Tibial artery (tissue), 4 donors: ENCODE measurements at regions not wholly inside any gene's neighbourhood (a gene's known extent, or its start where the extent isn't known, plus 50 kb on each side); places are given as distances from the start of the nearest gene placed in this dataset.

Experiments
- DNase-seq, 2 donors: peaks; one replicate each; pipeline ENCODE4 v3.0.0-alpha.2; 2019
- H3K27ac ChIP-seq, 2 donors: fragments of 200-600 bp; sonication (generic) in 1 of 2; 1 replicate in 1 of 2; 2 replicates in 1 of 2; pipeline ENCODE4 v1.5.1; 2018 to 2019; ENCODE audit warnings: mild to moderate bottlenecking in 1 of 2
- H3K27me3 ChIP-seq, 2 donors: fragments of 200-600 bp; sonication (generic) in 1 of 2; one replicate each; pipeline versions ENCODE4 v1.5.1 to v1.6.0; 2016 to 2019
- H3K36me3 ChIP-seq, 3 donors: fragments of 200-600 bp; sonication (generic) in 2 of 3; one replicate each; pipeline ENCODE4 v1.5.1; 2016 to 2019; ENCODE audit warnings: mild to moderate bottlenecking in 2 of 3
- H3K4me1 ChIP-seq, 4 donors: fragments of 200-600 bp; sonication (generic) in 2 of 4; 1 replicate in 3 of 4; 2 replicates in 1 of 4; pipeline ENCODE4 v1.5.1; 2016 to 2019
- H3K4me3 ChIP-seq, 2 donors: fragments of 200-600 bp; sonication (generic) in 1 of 2; 1 replicate in 1 of 2; 2 replicates in 1 of 2; pipeline ENCODE4 v1.5.1; 2018 to 2019; ENCODE audit warnings: mild to moderate bottlenecking in 2 of 2
- H3K9me3 ChIP-seq, 3 donors: fragments of 200-600 bp; sonication (generic) in 1 of 3; one replicate each; pipeline ENCODE4 v1.5.1; 2016 to 2019
- CTCF ChIP-seq, 2 experiments: fragments of 200-600 bp in 1 of 2; fragments of 450-650 bp in 1 of 2; IDR thresholded peaks; one replicate each; pipeline ENCODE4 v1.5.1; 2017 to 2019; ENCODE audit warnings: antibody characterized with exemption in 2 of 2, mild to moderate bottlenecking in 1 of 2, moderate library complexity in 1 of 2
- intact Hi-C: fragments of 100-400 bp; cut with DNase I; formaldehyde crosslinking; loops from one replicate; pipeline ENCODE4 v1.15.0; 2023; ENCODE audit warnings: low total_unique reads

GRCh38 chr2:43081131-43081765, 145.2 kb downstream of the ZFP36L2 start:
- no peak for TF ChIP-seq CTCF (IDR thresholded peaks at IDR 0.05)
- Histone ChIP-seq H3K9me3 (no peaks in the 10 kb centered on the region), H3K4me3 (no peak overlapping the region), H3K27ac (peak overlapping the region in 1 of 2 donors; percentile 85), H3K36me3 (no peaks in the 10 kb centered on the region), H3K4me1 (peaks cover 4 to 67% (median 47%) of the 10 kb centered on the region in 4 donors), H3K27me3 (no peaks in the 10 kb centered on the region)
- peak in 1 of 2 donors; percentile 58 for DNase-seq
- intact Hi-C loops, result no loop called here

DNA sequence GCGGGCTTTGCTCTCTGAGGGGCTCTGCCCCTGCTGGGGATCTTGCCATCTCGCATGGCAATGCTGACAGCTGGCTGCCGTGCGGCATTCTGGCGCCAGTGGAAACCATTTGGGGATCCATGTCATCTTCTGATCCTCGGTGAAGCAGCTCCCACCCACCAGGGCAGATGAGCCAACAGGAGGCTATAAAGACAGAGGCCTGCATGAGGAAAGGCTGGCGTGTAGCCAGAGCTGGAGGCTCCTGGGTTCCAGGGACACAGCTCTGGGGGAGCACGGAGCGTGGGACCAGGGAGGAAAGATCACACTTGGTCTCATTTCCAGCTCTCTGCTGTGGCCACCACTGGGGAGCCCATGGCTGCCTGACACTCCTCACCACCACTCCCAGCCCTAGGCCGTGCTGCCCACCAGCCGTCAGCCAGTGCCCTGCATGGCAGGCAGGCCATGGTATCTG, 145.8 kb downstream of the ZFP36L2 start:
- H3K36me3 ChIP-seq, result no peaks in the 10 kb centered on the region
- H3K27me3 ChIP-seq, result no peaks in the 10 kb centered on the region
- no peak overlapping the region for H3K4me3 ChIP-seq
- TF ChIP-seq CTCF (IDR thresholded peaks at IDR 0.05), result no peak
- intact Hi-C loops, result no loop called here
- peak in 1 of 2 donors; percentile 61 for DNase-seq
- no peaks in the 10 kb centered on the region for H3K9me3 ChIP-seq
- peaks cover 4 to 67% (median 47%) of the 10 kb centered on the region in 4 donors for H3K4me1 ChIP-seq
- no peak overlapping the region for H3K27ac ChIP-seq

DNA sequence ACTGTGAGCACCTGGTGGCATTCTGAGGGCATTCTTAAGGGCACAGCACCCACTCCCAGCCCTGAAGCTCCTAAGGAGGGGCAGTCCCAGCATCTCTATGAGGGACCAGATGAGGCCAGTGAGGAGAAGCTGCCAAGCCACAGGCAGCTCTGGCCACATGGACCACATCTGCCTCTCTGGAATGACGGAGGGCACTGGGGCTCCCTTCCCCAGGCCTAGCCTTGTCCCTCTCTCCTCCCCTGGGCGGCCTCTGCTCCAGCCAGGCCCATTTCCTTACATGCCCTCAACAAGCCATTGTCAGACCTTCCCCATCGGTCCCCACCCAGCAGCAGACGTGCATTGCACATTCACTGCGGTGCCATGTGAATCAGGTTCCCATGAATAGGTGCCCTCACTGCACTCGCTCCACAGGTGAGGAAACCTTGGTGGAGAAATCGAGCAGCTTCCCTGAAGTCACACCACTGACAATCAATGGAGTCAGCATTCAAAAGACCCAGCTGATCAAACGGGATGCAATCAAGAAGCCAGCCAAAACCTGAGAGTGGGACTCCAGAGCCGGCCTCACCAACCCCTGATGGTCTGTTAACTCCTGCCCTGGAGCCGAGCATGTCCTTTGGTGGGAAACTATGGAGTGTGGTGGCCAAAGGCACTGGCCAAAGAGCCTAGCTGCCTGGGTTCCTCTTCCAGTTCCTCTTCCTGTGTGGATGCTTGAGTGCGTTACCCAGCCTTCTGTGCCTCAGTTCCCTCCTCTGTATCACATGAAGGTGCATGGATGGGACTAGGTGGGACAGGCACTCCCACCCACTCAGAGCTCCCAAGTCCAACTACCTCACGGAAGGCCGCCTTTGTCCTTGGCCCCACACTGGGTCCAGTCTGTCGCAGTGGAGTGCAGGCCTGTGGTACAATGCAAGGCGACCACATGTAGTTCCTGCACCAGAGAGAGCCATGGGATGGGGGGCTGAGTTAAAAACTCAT, 147.3 kb downstream of the ZFP36L2 start:
- DNase-seq, result peak in 1 of 2 donors; percentile 60
- intact Hi-C loops, result loop anchor here (10.0 kb wide), 2 partner anchors 76 to 146 kb away; partner anchors contain the start of gene ZFP36L2
- Histone ChIP-seq H3K27me3 (no peaks in the 10 kb centered on the region), H3K4me3 (no peak overlapping the region), H3K9me3 (no peaks in the 10 kb centered on the region), H3K27ac (peak overlapping the region in 1 of 2 donors; percentile 84), H3K4me1 (peaks cover 4 to 67% (median 47%) of the 10 kb centered on the region in 4 donors), H3K36me3 (no peaks in the 10 kb centered on the region)
- no peak for TF ChIP-seq CTCF (IDR thresholded peaks at IDR 0.05)

DNA sequence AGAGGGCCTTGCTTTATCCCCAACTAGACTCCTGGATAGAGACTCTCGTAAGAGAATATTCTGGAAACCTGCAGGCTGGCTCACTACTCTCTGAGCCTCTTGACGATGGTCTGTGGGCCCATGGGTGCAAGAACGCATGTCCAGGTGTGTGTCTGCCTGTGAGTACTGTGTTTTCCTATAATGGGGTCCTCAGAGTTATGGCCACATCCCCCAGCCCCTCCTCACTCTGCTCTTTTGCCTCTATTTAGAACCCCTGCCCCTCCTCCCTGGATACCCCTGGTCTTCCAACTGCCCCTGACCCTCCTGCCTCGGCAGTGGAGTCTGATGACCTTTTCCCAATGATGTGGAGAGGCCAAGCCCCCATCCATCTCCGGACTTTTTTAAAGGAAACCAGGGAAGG, 148.1 kb downstream of the ZFP36L2 start:
- no peak for TF ChIP-seq CTCF (IDR thresholded peaks at IDR 0.05)
- H3K4me1 ChIP-seq, result peaks cover 4 to 67% (median 47%) of the 10 kb centered on the region in 4 donors

GRCh38 chr2:43077876-43078275, 148.5 kb downstream of the ZFP36L2 start:
- no peaks in the 10 kb centered on the region for H3K27me3 ChIP-seq
- H3K27ac ChIP-seq, result peak overlapping the region in 1 of 2 donors; percentile 84
- no peak overlapping the region for H3K4me3 ChIP-seq
- H3K36me3 ChIP-seq, result no peaks in the 10 kb centered on the region
- H3K9me3 ChIP-seq, result no peaks in the 10 kb centered on the region
- intact Hi-C loops, result loop anchor here (10.0 kb wide), 2 partner anchors 77 to 147 kb away; partner anchors contain the start of gene ZFP36L2
- TF ChIP-seq CTCF (IDR thresholded peaks at IDR 0.05), result no peak
- peaks cover 4 to 66% (median 46%) of the 10 kb centered on the region in 4 donors for H3K4me1 ChIP-seq
- peak in 1 of 2 donors; percentile 60 for DNase-seq

More for the DNA sequence above, 148.1 kb downstream of the ZFP36L2 start:
- H3K36me3 ChIP-seq, result no peaks in the 10 kb centered on the region
- H3K27me3 ChIP-seq, result no peaks in the 10 kb centered on the region
- peak in 1 of 2 donors; percentile 54 for DNase-seq
- peak overlapping the region in 1 of 2 donors; percentile 84 for H3K27ac ChIP-seq
- intact Hi-C loops, result loop anchor here (10.0 kb wide), 2 partner anchors 76 to 146 kb away; partner anchors contain the start of gene ZFP36L2
- no peaks in the 10 kb centered on the region for H3K9me3 ChIP-seq
- H3K4me3 ChIP-seq, result no peak overlapping the region
